Esophagus squamous epithelium (tissue), 4 donors: ENCODE measurements at regions not wholly inside any gene's neighbourhood (a gene's known extent, or its start where the extent isn't known, plus 50 kb on each side); places are given as distances from the start of the nearest gene placed in this dataset.

Source experiments
- POLR2A ChIP-seq, 4 donors: fragments of 450-650 bp; IDR thresholded peaks; one replicate each; pipeline ENCODE4 v1.6.1; 2017; ENCODE audit warnings: antibody characterized with exemption in 4 of 4, mild to moderate bottlenecking in 4 of 4, moderate library complexity in 3 of 4
- TF ChIP-seq, protein P1 (sequence below), 6 experiments: fragments of 450-650 bp in 4 of 6; fragments of 200-600 bp in 2 of 6; sonication (generic) in 2 of 6; IDR thresholded peaks; one replicate each; pipeline ENCODE4 v1.5.1; 2016 to 2019; ENCODE audit warnings: antibody characterized with exemption in 6 of 6, mild to moderate bottlenecking in 4 of 6, moderate library complexity in 4 of 6

DNA sequence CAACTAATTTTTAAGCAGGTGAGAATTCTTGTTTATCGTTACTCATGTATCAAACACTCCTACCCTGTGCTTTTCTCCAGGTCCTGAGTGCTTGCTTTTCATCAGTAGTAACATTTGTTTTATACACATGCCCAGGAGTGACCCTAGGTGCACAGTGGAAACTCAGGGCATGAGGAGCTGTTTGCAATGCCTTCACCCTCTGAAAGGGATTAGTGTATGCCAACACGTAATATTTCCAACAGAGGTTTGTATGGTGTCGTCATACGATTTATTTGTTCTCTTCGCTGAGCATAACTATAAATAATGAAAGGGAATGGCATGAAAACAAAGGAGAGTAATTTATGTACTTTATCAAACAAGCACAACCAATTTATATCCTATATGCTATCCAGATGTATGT is 537.4 kb upstream of the MMS22L start:
- TF ChIP-seq, protein P1, sequence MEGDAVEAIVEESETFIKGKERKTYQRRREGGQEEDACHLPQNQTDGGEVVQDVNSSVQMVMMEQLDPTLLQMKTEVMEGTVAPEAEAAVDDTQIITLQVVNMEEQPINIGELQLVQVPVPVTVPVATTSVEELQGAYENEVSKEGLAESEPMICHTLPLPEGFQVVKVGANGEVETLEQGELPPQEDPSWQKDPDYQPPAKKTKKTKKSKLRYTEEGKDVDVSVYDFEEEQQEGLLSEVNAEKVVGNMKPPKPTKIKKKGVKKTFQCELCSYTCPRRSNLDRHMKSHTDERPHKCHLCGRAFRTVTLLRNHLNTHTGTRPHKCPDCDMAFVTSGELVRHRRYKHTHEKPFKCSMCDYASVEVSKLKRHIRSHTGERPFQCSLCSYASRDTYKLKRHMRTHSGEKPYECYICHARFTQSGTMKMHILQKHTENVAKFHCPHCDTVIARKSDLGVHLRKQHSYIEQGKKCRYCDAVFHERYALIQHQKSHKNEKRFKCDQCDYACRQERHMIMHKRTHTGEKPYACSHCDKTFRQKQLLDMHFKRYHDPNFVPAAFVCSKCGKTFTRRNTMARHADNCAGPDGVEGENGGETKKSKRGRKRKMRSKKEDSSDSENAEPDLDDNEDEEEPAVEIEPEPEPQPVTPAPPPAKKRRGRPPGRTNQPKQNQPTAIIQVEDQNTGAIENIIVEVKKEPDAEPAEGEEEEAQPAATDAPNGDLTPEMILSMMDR (IDR thresholded peaks at IDR 0.05), result no peak
- TF ChIP-seq POLR2A (IDR thresholded peaks at IDR 0.05), result no peak
